Esophagus squamous epithelium (tissue), 5 donors: ENCODE measurements at regions not wholly inside any gene's neighbourhood (a gene's known extent, or its start where the extent isn't known, plus 50 kb on each side); places are given as distances from the start of the nearest gene placed in this dataset.

ENCODE experiments used
- DNase-seq: peaks from one replicate; lab custom pipeline; 2025; lab: John Stamatoyannopoulos, UW
- H3K27ac ChIP-seq, 4 donors: fragments of 200-600 bp; sonication (generic); one replicate each; pipeline ENCODE4 v1.5.1; 2016 to 2019; ENCODE audit warnings: mild to moderate bottlenecking in 1 of 4
- H3K27me3 ChIP-seq, 4 donors: fragments of 200-600 bp; sonication (generic); 1 replicate in 3 of 4; 2 replicates in 1 of 4; pipeline versions ENCODE4 v1.5.1 to v1.6.0; 2017 to 2021; ENCODE audit warnings: antibody characterized with exemption in 1 of 4
- H3K36me3 ChIP-seq, 3 donors: fragments of 200-600 bp; sonication (generic); one replicate each; pipeline ENCODE4 v1.5.1; 2016 to 2019
- H3K4me1 ChIP-seq, 3 donors: fragments of 200-600 bp; sonication (generic); one replicate each; pipeline ENCODE4 v1.5.1; 2017 to 2019
- H3K4me3 ChIP-seq, 4 donors: fragments of 200-600 bp; sonication (generic); 1 replicate in 3 of 4; 2 replicates in 1 of 4; pipeline ENCODE4 v1.5.1; 2016 to 2019; ENCODE audit warnings: mild to moderate bottlenecking in 2 of 4, moderate library complexity in 1 of 4
- H3K9me3 ChIP-seq, 3 donors: fragments of 200-600 bp; sonication (generic); one replicate each; pipeline ENCODE4 v1.5.1; 2016 to 2019
- CTCF ChIP-seq, 6 experiments: fragments of 450-650 bp in 4 of 6; fragments of 200-600 bp in 2 of 6; sonication (generic) in 2 of 6; IDR thresholded peaks; one replicate each; pipeline ENCODE4 v1.5.1; 2016 to 2019; ENCODE audit warnings: antibody characterized with exemption in 6 of 6, mild to moderate bottlenecking in 4 of 6, moderate library complexity in 4 of 6
- POLR2A ChIP-seq, 4 donors: fragments of 450-650 bp; IDR thresholded peaks; one replicate each; pipeline ENCODE4 v1.6.1; 2017; ENCODE audit warnings: antibody characterized with exemption in 4 of 4, mild to moderate bottlenecking in 4 of 4, moderate library complexity in 3 of 4
- WGBS, 2 donors: methylation state at CpG; one replicate each; pipeline ENCODE4 v1.1.5; 2018; 5-methylcytosine and 5-hydroxymethylcytosine counted together
- intact Hi-C: fragments of 100-400 bp; cut with DNase I; formaldehyde crosslinking; loops from one replicate; pipeline ENCODE4 v1.15.0; 2022
- donor health status: DM: yes; HTN: yes; CAD: no.

GRCh38 chr13:87452281-87452680 is 218.9 kb upstream of the SLITRK5 start:
- no peaks in the 10 kb centered on the region for H3K36me3 ChIP-seq
- 79 to 81% methylated on average over 2 of the region's 2 CpGs for WGBS, 2 donors
- H3K4me3 ChIP-seq = no peak overlapping the region
- TF ChIP-seq POLR2A (IDR thresholded peaks at IDR 0.05) = no peak
- no peak for DNase-seq
- no peaks in the 10 kb centered on the region for H3K27me3 ChIP-seq
- no peak overlapping the region for H3K27ac ChIP-seq
- H3K9me3 ChIP-seq = no peaks in the 10 kb centered on the region
- intact Hi-C loops = no loop called here
- no peaks in the 10 kb centered on the region for H3K4me1 ChIP-seq

DNA sequence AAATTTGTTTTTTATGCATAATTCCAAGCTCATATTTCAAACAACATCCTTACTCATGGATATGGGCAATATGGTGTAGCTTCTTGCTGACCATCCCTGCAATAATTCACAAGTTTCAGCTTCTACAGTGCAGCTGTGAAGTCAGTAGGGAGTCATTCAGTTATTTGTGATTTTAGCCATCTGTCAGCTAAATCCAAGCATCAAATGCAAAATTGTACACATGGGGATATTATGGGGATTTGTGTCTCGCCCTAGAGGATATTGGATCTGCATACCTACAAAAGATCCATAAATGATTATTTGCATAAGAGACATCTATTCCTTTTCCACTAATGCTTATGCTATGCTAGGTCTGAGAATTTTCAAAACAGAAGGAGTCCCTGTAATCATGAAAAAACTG is 217.9 kb upstream of the SLITRK5 start:
- no peak for DNase-seq
- no peaks in the 10 kb centered on the region for H3K36me3 ChIP-seq
- WGBS, 2 donors = 9 to 43% methylated on average over 1 of the region's 1 CpG
- H3K27ac ChIP-seq = no peak overlapping the region
- no peaks in the 10 kb centered on the region for H3K27me3 ChIP-seq
- TF ChIP-seq CTCF (IDR thresholded peaks at IDR 0.05) (no peak), POLR2A (IDR thresholded peaks at IDR 0.05) (no peak)
- no peaks in the 10 kb centered on the region for H3K4me1 ChIP-seq
- intact Hi-C loops = no loop called here
- no peaks in the 10 kb centered on the region for H3K9me3 ChIP-seq
- no peak overlapping the region for H3K4me3 ChIP-seq

GRCh38 chr13:87459419-87459818 is 211.8 kb upstream of the SLITRK5 start:
- DNase-seq = no peak
- intact Hi-C loops = no loop called here
- no peaks in the 10 kb centered on the region for H3K4me1 ChIP-seq
- TF ChIP-seq POLR2A (IDR thresholded peaks at IDR 0.05) (no peak), CTCF (IDR thresholded peaks at IDR 0.05) (no peak)
- no peak overlapping the region for H3K27ac ChIP-seq
- H3K9me3 ChIP-seq = no peaks in the 10 kb centered on the region
- 22 to 30% methylated on average over 1 of the region's 1 CpG for WGBS, 2 donors
- H3K36me3 ChIP-seq = no peaks in the 10 kb centered on the region
- no peak overlapping the region for H3K4me3 ChIP-seq
- no peaks in the 10 kb centered on the region for H3K27me3 ChIP-seq

DNA sequence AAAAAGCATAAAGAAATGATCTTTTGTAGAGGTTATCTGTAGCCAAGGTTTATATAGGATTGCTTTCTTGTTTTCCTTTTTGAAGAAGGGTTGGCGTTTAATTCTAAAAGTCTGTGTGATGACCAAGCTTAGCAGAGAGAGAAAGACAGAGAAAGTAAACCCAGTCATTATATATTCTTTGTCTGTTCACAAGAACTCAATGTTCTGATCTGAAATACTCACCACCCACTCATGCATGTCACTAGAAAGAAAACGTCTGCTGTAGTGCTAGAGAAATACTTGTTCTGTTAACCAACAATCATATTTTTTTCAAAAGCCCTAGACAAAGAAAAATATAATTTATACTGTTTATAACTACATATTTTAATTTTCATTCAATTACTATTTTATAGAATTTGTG is 173.7 kb upstream of the SLITRK5 start:
- Histone ChIP-seq H3K27ac (no peak overlapping the region), H3K9me3 (no peaks in the 10 kb centered on the region), H3K4me3 (no peak overlapping the region), H3K36me3 (no peaks in the 10 kb centered on the region), H3K27me3 (no peaks in the 10 kb centered on the region), H3K4me1 (no peaks in the 10 kb centered on the region)
- WGBS, 2 donors = 45 to 53% methylated on average over 2 of the region's 2 CpGs
- intact Hi-C loops = no loop called here
- no peak for DNase-seq
- TF ChIP-seq POLR2A (IDR thresholded peaks at IDR 0.05) = no peak
- no peak for TF ChIP-seq CTCF (IDR thresholded peaks at IDR 0.05)

DNA sequence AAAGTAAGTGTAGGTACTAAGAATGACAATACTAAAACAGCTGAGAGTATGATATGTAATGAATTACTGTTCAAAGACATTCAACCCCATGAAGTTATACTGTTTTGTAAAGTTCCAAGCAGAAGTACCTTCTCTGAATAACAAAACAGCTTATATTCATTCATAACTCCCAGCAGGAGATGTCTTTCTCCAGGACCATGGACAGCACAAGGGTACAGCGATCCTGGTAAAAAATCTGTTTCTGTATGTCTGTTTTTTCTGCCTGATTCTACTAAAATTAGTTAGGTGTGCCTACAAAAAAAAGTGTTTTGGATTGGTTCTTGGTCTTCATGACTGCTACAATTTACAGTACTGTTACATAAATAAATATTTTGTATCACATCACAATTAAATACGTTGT is 172.5 kb upstream of the SLITRK5 start:
- H3K9me3 ChIP-seq = no peaks in the 10 kb centered on the region
- 38 to 46% methylated on average over 2 of the region's 2 CpGs for WGBS, 2 donors
- H3K27me3 ChIP-seq = no peaks in the 10 kb centered on the region
- no peak overlapping the region for H3K4me3 ChIP-seq
- no peak for TF ChIP-seq POLR2A (IDR thresholded peaks at IDR 0.05)
- TF ChIP-seq CTCF (IDR thresholded peaks at IDR 0.05) = no peak
- no peaks in the 10 kb centered on the region for H3K36me3 ChIP-seq
- intact Hi-C loops = no loop called here
- DNase-seq = no peak
- no peak overlapping the region for H3K27ac ChIP-seq
- H3K4me1 ChIP-seq = no peaks in the 10 kb centered on the region

DNA sequence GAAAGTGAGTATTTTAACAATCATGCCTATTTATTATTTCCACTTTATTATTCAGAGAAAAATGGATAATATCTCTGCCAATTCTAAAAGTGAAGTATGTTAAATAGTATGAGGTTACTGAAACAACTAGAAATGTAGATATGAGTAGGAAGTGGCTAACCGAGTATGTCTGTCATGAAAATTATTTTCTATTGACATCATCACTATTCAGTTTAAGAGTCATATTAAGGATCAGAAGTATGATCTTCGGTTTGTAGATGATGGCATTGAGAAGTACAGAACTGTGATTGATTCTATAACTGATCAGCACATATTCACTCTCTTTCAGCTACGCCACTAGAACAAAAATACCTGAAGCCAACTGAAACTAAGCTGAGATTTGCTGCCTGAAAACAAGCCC is 146.4 kb upstream of the SLITRK5 start:
- intact Hi-C loops = no loop called here
- H3K4me3 ChIP-seq = no peak overlapping the region
- WGBS, 2 donors = 74 to 75% methylated on average over 3 of the region's 3 CpGs
- no peak for DNase-seq
- no peaks in the 10 kb centered on the region for H3K36me3 ChIP-seq
- H3K9me3 ChIP-seq = no peaks in the 10 kb centered on the region
- H3K27me3 ChIP-seq = no peaks in the 10 kb centered on the region
- TF ChIP-seq POLR2A (IDR thresholded peaks at IDR 0.05) = no peak
- no peak for TF ChIP-seq CTCF (IDR thresholded peaks at IDR 0.05)
- no peaks in the 10 kb centered on the region for H3K4me1 ChIP-seq
- H3K27ac ChIP-seq = no peak overlapping the region
